HepG2 (cell line): ENCODE measurements at regions not wholly inside any gene's neighbourhood (a gene's known extent, or its start where the extent isn't known, plus 50 kb on each side); places are given as distances from the start of the nearest gene placed in this dataset.
A peak's percentile ranks its signal among the peaks of the same experiment; 100 is the strongest.

ENCODE experiments used
- ATAC-seq: fragments of 200-7000 bp; cut with Tn5 transposase; 3 replicates; pipeline ENCODE4 v1.9.1; 2020; ENCODE audit warnings: mild to moderate bottlenecking, moderate library complexity
- BruUV-seq: library from RNA; stranded (reverse); fragments of 400-500 nt; replicated peaks from 2 replicates; lab custom pipeline; 2021; lab: Mats Ljungman, UMichigan
- CTCF ChIA-PET: fragments of 300-600 bp; formaldehyde crosslinking; extraction: SDS; loops from one replicate; lab custom pipeline; 2021; ENCODE audit warnings: low total read pairs, inconsistent platforms, low intra/inter-chr PET ratio; lab: Yijun Ruan, JAX
- POLR2A ChIA-PET: fragments of 350-600 bp; sonication (Branson Sonifier 250); formaldehyde crosslinking; loops from one replicate; lab custom pipeline; 2020; ENCODE audit warnings: antibody characterized with exemption, inconsistent platforms; lab: Yijun Ruan, JAX
- DNase-seq: peaks from one replicate; pipeline ENCODE4 v3.0.0-alpha.2; 2015; ENCODE audit warnings: low spot score
- FAIRE-seq: peaks from 3 replicates; lab custom pipeline; 2011; peaks lifted over from hg19 to GRCh38; lab: Jason Lieb, UNC
- H2AFZ ChIP-seq: one replicate; pipeline ENCODE4 v1.6.1; 2011; ENCODE audit warnings: low read length, inconsistent platforms
- H3K27ac ChIP-seq: fragments of 300-600 bp; 3 replicates; pipeline ENCODE4 v1.8.0; 2011; ENCODE audit warnings: mixed run types, mild to moderate bottlenecking, mixed read lengths, low read length, inconsistent platforms; ENCODE audit not compliant: insufficient read depth; ENCODE audit errors: extremely low read length
- H3K27me3 ChIP-seq, 2 experiments: fragments of 200-600 bp in 1 of 2; 2 replicates in 1 of 2; 3 replicates in 1 of 2; pipeline versions ENCODE4 v1.6.0 to v1.8.0; 2011; ENCODE audit warnings: low read length in 2 of 2, mild to moderate bottlenecking in 2 of 2, moderate library complexity in 2 of 2, inconsistent platforms in 1 of 2; ENCODE audit not compliant: insufficient read depth in 2 of 2, control insufficient read depth in 1 of 2
- H3K36me3 ChIP-seq, 2 experiments: fragments of 200-600 bp in 1 of 2; replicated peaks in 1 of 2; 2 replicates in 1 of 2; 3 replicates in 1 of 2; pipeline versions ENCODE4 v1.5.1 to v1.8.0; 2011; ENCODE audit warnings: low read length in 2 of 2, inconsistent platforms in 1 of 2; ENCODE audit not compliant: insufficient read depth in 2 of 2, control insufficient read depth in 1 of 2
- H3K4me1 ChIP-seq: 2 replicates; pipeline ENCODE4 v1.5.1; 2012; ENCODE audit warnings: low read length, inconsistent platforms; ENCODE audit not compliant: insufficient read depth
- H3K4me2 ChIP-seq: 2 replicates; pipeline ENCODE4 v1.6.0; 2011; ENCODE audit warnings: low read depth, low read length, inconsistent platforms
- H3K4me3 ChIP-seq, 3 experiments: fragments of 200-600 bp in 1 of 3; sonication (generic), shearing (Covaris generic) in 1 of 3; replicated peaks in 1 of 3; 2 replicates each; pipeline ENCODE4 v1.5.1; 2011 to 2016; ENCODE audit warnings: low read length in 3 of 3, inconsistent platforms in 2 of 3, low read depth in 2 of 3, mild to moderate bottlenecking in 2 of 3, control low read depth in 1 of 3, mixed read lengths in 1 of 3; ENCODE audit not compliant: insufficient read depth in 1 of 3
- H3K79me2 ChIP-seq: one replicate; pipeline ENCODE4 v1.6.1; 2011; ENCODE audit warnings: low read length, inconsistent platforms; ENCODE audit not compliant: insufficient read depth
- H3K9ac ChIP-seq: 2 replicates; pipeline ENCODE4 v1.6.0; 2011; ENCODE audit warnings: mild to moderate bottlenecking, low read depth, low read length, inconsistent platforms; ENCODE audit not compliant: insufficient read depth
- H3K9me3 ChIP-seq: 2 replicates; pipeline ENCODE4 v1.5.1; 2012; ENCODE audit warnings: mild to moderate bottlenecking, low read length
- H4K20me1 ChIP-seq: 2 replicates; pipeline ENCODE4 v1.6.0; 2011; ENCODE audit warnings: inconsistent platforms, mild to moderate bottlenecking, low read length, moderate library complexity; ENCODE audit not compliant: insufficient read depth
- AGO2 ChIP-seq: fragments of 200-400 bp; formaldehyde crosslinking; optimal IDR thresholded peaks from 2 replicates; pipeline ENCODE3; 2017; ENCODE audit warnings: mild to moderate bottlenecking, low read depth, low read length, moderate library complexity
- ELF4 ChIP-seq: sonication (generic); formaldehyde crosslinking; IDR thresholded peaks from 2 replicates; pipeline ENCODE4 v1.5.0; 2020; ENCODE audit warnings: missing genetic modification reagents, mild to moderate bottlenecking, moderate library complexity, borderline replicate concordance
- HHEX ChIP-seq: IDR thresholded peaks from 2 replicates; pipeline ENCODE4 v1.6.1; 2016; ENCODE audit warnings: control low read depth
- HOXA9 ChIP-seq: sonication (generic); formaldehyde crosslinking; IDR thresholded peaks from 2 replicates; pipeline ENCODE4 v1.8.1; 2022; ENCODE audit warnings: missing genetic modification reagents, mild to moderate bottlenecking, moderate library complexity, borderline replicate concordance
- MED13 ChIP-seq: sonication (generic); formaldehyde crosslinking; IDR thresholded peaks from 2 replicates; pipeline ENCODE4 v1.5.0; 2020; ENCODE audit warnings: missing genetic modification reagents
- MXD4 ChIP-seq: IDR thresholded peaks from 2 replicates; pipeline ENCODE4 v1.6.1; 2016; ENCODE audit warnings: mild to moderate bottlenecking, missing biosample characterization, missing genetic modification reagents
- NBN ChIP-seq: fragments of 450-650 bp; conservative IDR thresholded peaks from 2 replicates; pipeline ENCODE4 v1.6.1; 2017
- RFX1 ChIP-seq: fragments of 450-650 bp; IDR thresholded peaks from 2 replicates; pipeline ENCODE4 v1.6.1; 2017
- SAFB2 ChIP-seq: sonication (generic); formaldehyde crosslinking; IDR thresholded peaks from 2 replicates; pipeline ENCODE4 v1.5.1; 2020; ENCODE audit warnings: missing genetic modification reagents, low read depth, mild to moderate bottlenecking, borderline replicate concordance
- SCMH1 ChIP-seq: sonication (generic); formaldehyde crosslinking; IDR thresholded peaks from 2 replicates; pipeline ENCODE4 v1.9.0; 2021; ENCODE audit warnings: missing genetic modification reagents, mild to moderate bottlenecking, borderline replicate concordance
- ZFP36L1 ChIP-seq: sonication (generic); formaldehyde crosslinking; IDR thresholded peaks from 2 replicates; pipeline ENCODE4 v1.8.0; 2022; ENCODE audit warnings: mild to moderate bottlenecking, missing genetic modification reagents, moderate library complexity
- ZFP90 ChIP-seq: sonication (generic); formaldehyde crosslinking; IDR thresholded peaks from 2 replicates; pipeline ENCODE4 v1.8.0; 2022; ENCODE audit warnings: missing genetic modification reagents, mild to moderate bottlenecking, inconsistent platforms, borderline replicate concordance
- ZNF205 ChIP-seq: IDR thresholded peaks from 2 replicates; pipeline ENCODE4 v1.6.1; 2018; ENCODE audit warnings: missing biosample characterization, missing genetic modification reagents
- whole genome bisulfite sequencing: methylation state at CpG from one replicate; pipeline ENCODE4 v1.1.6; 2017; ENCODE audit warnings: low lambda C conversion rate; 5-methylcytosine and 5-hydroxymethylcytosine counted together
- in situ Hi-C: cut with HindIII; loops from 2 replicates; pipeline ENCODE4 v1.10.0; 2017; ENCODE audit warnings: low pct_unique_long_range_greater_than_20kb; ENCODE audit not compliant: extremely low pct_ligation_motif_present
- intact Hi-C: fragments of 100-400 bp; cut with micrococcal nuclease; formaldehyde crosslinking; loops from one replicate; pipeline ENCODE4 v1.10.0; 2022; ENCODE audit not compliant: unreplicated experiment

DNA sequence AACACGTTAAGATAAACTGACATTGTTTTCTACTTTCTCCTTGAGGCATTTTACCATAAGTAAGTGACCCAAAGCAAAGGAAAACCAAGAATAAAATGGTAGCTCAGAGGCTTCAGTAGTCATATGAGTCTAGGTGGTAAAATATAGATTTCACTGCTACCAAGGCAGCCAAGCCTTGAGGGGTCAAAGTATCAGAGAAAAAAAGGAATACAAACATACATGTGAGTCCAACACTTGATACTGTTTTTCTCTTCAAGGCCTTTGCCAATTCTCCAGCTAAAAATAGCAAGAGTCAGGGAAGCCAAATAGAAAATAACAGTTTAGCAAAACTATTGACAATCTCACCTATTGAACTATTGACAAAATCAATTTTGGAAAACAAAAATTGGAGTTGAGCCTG, 925.9 kb downstream of the BCL11A start:
- H3K4me2 ChIP-seq: no peak overlapping the region
- FAIRE-seq: peak; percentile 8
- no peaks in the 10 kb centered on the region for H3K4me1 ChIP-seq
- H3K4me3 ChIP-seq: no peak overlapping the region
- H4K20me1 ChIP-seq: no peaks in the 10 kb centered on the region
- H3K27ac ChIP-seq: no peak overlapping the region
- ChIA-PET POLR2A (no interaction called here), CTCF (no interaction called here)
- WGBS: 0% methylated on average over 1 of the region's 1 CpG
- TF ChIP-seq AGO2: no peak
- TF ChIP-seq ZNF205: no peak
- no peak for TF ChIP-seq HOXA9 (CRISPR knock-in tag)
- TF ChIP-seq ELF4 (CRISPR knock-in tag): no peak
- no peak for TF ChIP-seq NBN
- TF ChIP-seq RFX1: no peak
- TF ChIP-seq HHEX (CRISPR knock-in tag): no peak
- TF ChIP-seq SAFB2 (CRISPR knock-in tag): no peak
- TF ChIP-seq, all 625 proteins: peak for 0
- no peaks in the 10 kb centered on the region for H3K27me3 ChIP-seq
- BruUV-seq: no TSS peak
- H3K9ac ChIP-seq: no peak overlapping the region
- in situ Hi-C loops (no loop called here), intact Hi-C loops (no loop called here)
- H3K79me2 ChIP-seq: no peaks in the 10 kb centered on the region
- ATAC-seq: no peak
- peaks cover 66% of the 10 kb centered on the region for H3K9me3 ChIP-seq
- DNase-seq: no peak
- no peak overlapping the region for H2AFZ ChIP-seq
- H3K36me3 ChIP-seq: no peaks in the 10 kb centered on the region

DNA sequence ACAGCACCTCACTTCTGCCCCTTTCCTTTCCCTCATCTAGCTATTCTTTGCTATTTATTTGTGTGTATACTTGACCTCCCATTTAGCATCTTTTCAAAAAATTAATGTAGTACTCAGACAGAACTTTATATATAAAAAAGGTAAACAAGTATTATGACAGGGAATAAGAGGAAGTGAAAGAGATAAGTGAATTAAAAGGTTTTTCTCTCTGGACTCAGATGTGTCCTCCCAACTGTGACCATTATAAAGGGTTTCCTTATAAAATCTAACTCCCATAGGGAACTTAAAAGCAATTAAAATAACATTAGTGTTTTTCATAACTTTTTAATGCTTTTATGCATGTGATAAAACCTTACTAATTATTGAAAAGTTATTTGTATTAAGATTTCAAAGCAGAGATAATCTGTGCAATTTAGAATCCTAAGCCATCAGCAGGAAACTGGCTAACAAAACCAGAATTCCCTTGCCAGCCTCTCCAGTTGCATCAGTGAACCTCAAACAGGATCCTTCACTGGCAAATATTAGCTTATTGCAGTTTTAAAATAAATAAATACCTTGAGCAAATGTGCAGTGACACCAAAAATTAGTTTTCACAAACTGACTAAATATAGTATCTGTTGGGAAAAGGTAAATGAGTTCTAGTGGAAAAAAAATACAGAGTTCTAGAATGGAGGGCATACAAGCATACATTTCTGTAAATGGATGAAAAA, 930.7 kb downstream of the BCL11A start:
- no peaks in the 10 kb centered on the region for H4K20me1 ChIP-seq
- peaks cover 89% of the 10 kb centered on the region for H3K9me3 ChIP-seq
- H3K27me3 ChIP-seq: no peaks in the 10 kb centered on the region
- no peak for TF ChIP-seq SCMH1 (CRISPR knock-in tag)
- no peak for TF ChIP-seq ZFP90
- TF ChIP-seq MED13: no peak
- no peak for TF ChIP-seq MXD4
- TF ChIP-seq ZFP36L1 (CRISPR knock-in tag): no peak
- ATAC-seq (no peak), DNase-seq (no peak), FAIRE-seq (no peak)
- intact Hi-C loops: no loop called here
- H3K9ac ChIP-seq: no peak overlapping the region
- no peaks in the 10 kb centered on the region for H3K4me1 ChIP-seq
- H3K4me3 ChIP-seq: no peak overlapping the region
- ChIA-PET POLR2A (no interaction called here), CTCF (no interaction called here)
- no peaks in the 10 kb centered on the region for H3K36me3 ChIP-seq
- no peak overlapping the region for H3K4me2 ChIP-seq
- in situ Hi-C loops: no loop called here
- no peaks in the 10 kb centered on the region for H3K79me2 ChIP-seq
- no peak overlapping the region for H2AFZ ChIP-seq
- BruUV-seq: no TSS peak
- no peak overlapping the region for H3K27ac ChIP-seq
